ENCODE measurements at regions not wholly inside any gene's neighbourhood (a gene's known extent, or its start where the extent isn't known, plus 50 kb on each side); places are given as distances from the start of the nearest gene placed in this dataset.
"Not testable (repeated sequence)": the region's sequence is repeated elsewhere in the genome, so short reads cannot be mapped to it uniquely, and the experiment has no call there.

DNA sequence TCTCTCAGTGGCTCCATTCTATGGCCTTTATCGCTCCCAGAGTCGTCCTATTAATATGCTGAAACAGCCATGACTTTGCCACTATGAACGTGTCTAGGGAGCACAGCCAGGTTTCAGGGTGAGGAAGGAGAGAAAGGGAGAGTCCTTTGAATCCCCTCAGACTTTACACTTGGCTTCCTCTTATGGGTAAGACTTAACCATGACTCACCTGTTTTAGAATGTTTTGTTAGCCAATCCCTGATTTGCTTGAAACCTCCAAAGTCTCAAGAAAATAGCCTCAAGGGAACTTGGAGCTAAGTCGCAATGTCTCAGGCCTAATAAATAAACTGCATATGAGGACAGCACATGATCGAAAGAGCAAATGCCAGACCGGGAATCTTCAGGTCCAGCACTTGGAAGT is 131.2 kb upstream of the RCN1 start:
- Histone ChIP-seq H3K27ac (no peak overlapping the region), H3K4me3 (no peak overlapping the region)
- TF ChIP-seq, protein P1, sequence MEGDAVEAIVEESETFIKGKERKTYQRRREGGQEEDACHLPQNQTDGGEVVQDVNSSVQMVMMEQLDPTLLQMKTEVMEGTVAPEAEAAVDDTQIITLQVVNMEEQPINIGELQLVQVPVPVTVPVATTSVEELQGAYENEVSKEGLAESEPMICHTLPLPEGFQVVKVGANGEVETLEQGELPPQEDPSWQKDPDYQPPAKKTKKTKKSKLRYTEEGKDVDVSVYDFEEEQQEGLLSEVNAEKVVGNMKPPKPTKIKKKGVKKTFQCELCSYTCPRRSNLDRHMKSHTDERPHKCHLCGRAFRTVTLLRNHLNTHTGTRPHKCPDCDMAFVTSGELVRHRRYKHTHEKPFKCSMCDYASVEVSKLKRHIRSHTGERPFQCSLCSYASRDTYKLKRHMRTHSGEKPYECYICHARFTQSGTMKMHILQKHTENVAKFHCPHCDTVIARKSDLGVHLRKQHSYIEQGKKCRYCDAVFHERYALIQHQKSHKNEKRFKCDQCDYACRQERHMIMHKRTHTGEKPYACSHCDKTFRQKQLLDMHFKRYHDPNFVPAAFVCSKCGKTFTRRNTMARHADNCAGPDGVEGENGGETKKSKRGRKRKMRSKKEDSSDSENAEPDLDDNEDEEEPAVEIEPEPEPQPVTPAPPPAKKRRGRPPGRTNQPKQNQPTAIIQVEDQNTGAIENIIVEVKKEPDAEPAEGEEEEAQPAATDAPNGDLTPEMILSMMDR (IDR thresholded peaks at IDR 0.05) = no peak
- no peak for DNase-seq (ENCODE audit: low spot score)

DNA sequence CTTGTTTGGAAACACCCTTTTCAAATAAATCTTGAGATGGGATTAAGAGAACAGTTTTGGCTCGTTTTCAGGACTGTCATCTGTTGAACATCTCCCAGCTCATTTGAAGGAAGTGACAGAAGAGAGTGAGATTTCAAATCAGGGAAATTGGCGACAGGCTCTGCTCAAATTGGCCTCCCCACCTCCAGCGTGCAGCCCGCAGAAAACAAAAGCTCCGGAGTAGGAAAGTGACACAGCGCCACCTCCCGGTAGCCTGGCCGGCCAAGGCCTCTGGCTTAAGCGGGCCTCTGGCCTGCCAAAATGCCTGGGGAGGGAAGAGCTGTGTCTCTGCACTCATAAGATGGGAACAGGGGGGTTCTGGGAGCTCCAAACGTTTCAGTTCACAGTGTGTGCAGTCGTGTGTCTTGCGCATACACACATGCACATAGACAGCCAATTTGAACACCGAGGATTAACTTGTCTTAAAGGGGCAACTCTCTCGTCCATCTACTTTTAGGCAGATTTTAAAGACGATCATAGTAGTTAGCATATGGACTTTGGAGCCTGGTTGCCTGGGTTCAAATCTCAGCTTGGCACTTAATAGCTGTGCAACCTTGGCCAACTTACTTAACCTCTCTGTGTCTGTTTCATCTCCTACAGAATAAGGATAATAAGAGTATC is 132.7 kb upstream of the RCN1 start:
- no peak for DNase-seq (ENCODE audit: low spot score)
- TF ChIP-seq, protein P1 (IDR thresholded peaks at IDR 0.05) = peak; percentile 28
- Histone ChIP-seq H3K4me3 (no peak overlapping the region), H3K27ac (no peak overlapping the region)

DNA sequence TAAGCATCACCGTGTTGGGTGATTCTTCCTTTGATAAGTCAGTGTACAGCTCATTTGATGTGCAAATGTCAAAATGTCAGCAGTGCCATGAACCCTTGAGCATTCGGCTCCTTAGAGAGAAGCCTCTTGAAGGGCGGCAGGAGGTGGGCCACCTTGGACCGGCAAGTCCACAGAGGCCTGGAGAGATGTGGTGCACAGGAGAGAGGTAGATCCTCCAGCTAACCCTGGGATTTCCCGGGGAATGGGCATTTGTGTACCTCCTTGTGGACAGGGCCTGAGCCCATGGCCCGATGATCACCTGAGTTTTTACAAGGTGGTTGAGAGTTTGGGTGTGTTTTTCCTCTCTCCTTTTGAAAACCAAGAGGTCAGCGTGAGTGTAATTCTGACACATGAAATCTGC is 133.2 kb upstream of the RCN1 start:
- DNase-seq (ENCODE audit: low spot score) = no peak
- H3K27ac ChIP-seq = no peak overlapping the region
- TF ChIP-seq, protein P1 (IDR thresholded peaks at IDR 0.05) = no peak
- H3K4me3 ChIP-seq = no peak overlapping the region

DNA sequence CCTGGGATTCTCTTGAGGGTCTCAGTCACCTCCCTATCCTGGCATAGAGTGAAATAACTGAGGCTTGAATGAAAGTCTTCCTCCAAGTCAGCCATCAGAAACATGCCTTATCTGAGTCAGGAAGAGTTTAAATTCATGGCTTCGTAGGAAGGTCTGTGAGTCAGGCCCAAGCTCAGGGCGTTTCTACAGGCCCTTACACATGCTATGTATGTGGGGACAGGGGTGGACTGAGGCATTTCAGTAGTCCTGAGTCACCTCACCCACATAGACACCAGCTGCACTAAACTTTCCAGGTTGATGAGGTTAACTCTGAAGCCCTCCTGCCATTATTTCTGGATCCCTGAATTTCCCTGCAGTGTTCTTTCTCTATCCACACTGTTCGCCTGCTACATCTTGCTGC is 134.6 kb upstream of the RCN1 start:
- Histone ChIP-seq H3K4me3 (no peak overlapping the region), H3K27ac (no peak overlapping the region)
- TF ChIP-seq, protein P1 (IDR thresholded peaks at IDR 0.05) = no peak
- no peak for DNase-seq (ENCODE audit: low spot score)

DNA sequence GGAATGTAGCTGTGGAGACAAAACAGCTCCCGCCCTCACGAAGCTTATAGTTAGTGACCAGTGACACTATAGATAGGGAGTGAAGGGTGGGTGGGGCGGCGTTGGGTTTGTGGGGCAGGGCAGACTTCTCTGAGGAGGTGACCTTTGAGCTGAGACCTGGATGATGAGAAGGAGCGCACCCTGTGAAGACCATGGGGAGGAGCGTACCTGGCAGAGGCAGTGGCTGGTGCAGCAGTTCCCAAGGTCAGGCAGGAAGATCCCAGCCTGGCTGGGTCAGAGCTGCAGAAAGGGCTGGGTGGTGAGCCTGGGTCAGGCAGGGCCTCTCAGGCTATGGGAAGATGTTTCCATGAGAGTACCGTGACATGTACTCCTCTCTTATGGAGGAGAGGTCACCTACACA is 135.0 kb upstream of the RCN1 start:
- no peak overlapping the region for H3K4me3 ChIP-seq

DNA sequence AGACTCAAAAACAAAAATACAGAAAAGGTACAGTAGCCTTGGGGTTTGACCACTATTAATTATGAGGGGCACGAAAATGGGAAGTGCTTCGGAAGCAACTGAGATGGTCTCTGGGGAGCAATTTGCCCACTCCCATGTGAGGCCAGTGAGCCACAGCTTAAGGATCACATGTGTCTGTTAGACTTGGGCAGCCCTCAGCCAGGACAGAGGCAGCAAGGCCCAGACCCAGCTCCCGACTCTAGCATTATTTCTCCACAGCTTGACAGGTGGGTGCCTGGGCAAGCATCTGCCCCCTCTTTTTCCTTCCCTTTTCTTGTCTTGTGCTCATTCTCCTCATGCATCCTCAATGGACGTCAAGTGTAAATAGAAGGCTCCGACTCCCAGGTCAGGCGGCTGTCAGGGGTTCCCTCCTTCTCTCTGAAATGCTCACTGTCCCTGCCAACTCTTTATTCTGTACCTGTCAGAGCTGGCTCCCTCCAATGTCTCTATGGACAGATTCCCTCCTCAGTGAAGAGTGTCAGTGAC is 137.0 kb upstream of the RCN1 start:
- H3K4me3 ChIP-seq = no peak overlapping the region
- H3K27ac ChIP-seq = no peak overlapping the region
- TF ChIP-seq, protein P1 (IDR thresholded peaks at IDR 0.05) = no peak
- DNase-seq (ENCODE audit: low spot score) = no peak

More for the DNA sequence above, 135.0 kb upstream of the RCN1 start:
- TF ChIP-seq, protein P1 (IDR thresholded peaks at IDR 0.05) = no peak
- H3K27ac ChIP-seq = no peak overlapping the region
- DNase-seq (ENCODE audit: low spot score) = no peak

DNA sequence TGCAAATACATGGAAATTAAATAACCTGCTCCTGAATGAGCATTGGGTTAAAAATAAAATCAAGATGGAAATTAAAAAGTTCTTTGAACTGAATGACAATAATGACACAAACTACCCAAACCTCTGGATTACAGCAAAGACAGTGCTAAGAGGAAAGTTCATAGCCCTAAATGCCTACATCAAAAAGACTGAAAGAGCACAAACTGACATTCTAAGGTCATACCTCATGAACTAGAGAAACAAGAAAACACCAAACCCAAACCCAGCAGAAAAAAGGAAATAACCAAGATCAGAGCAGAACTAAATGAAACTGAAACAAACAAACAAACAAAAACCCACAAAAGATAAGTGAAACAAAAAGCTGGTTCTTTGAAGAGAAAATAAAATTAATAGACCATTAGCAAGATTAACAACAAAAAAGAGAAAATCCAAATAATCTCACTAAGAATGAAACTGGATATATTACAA is 138.6 kb upstream of the PAX6 start:
- not testable (repeated sequence) for H3K27ac ChIP-seq; DNase-seq (ENCODE audit: low spot score); H3K4me3 ChIP-seq
